Panc1 (cell line): ENCODE measurements at regions not wholly inside any gene's neighbourhood (a gene's known extent, or its start where the extent isn't known, plus 50 kb on each side); places are given as distances from the start of the nearest gene placed in this dataset.

ENCODE experiments used
- ATAC-seq: fragments of 200-7000 bp; cut with Tn5 transposase; 2 replicates; pipeline ENCODE4 v1.9.1; 2020; ENCODE audit warnings: mild to moderate bottlenecking, moderate library complexity
- BruUV-seq: library from RNA; stranded (reverse); fragments of 400-500 nt; replicated peaks from 2 replicates; lab custom pipeline; 2021; lab: Mats Ljungman, UMichigan
- CTCF ChIA-PET: fragments of 300-600 bp; sonication (Branson Sonifier 250); formaldehyde crosslinking; loops from one replicate; lab custom pipeline; 2022; ENCODE audit warnings: antibody characterized with exemption; lab: Charles Lee
- POLR2A ChIA-PET: fragments of 300-600 bp; sonication (Branson Sonifier 250); formaldehyde crosslinking; loops from one replicate; lab custom pipeline; 2022; ENCODE audit warnings: antibody characterized with exemption; lab: Charles Lee
- DNase-seq: peaks from one replicate; pipeline ENCODE4 v3.0.0-alpha.2; 2010; ENCODE audit warnings: low read depth, low spot score
- H3K27ac ChIP-seq: 2 replicates; pipeline ENCODE4 v1.5.1; 2011; ENCODE audit warnings: mild to moderate bottlenecking, low read length, inconsistent platforms
- H3K27me3 ChIP-seq: fragments of 200-500 bp; sonication (Bioruptor generic); 2 replicates; pipeline ENCODE4 v1.6.0; 2014; ENCODE audit warnings: low read length, inconsistent platforms; ENCODE audit not compliant: control insufficient read depth, insufficient read depth
- H3K36me3 ChIP-seq: fragments of 200-500 bp; sonication (Bioruptor generic); 2 replicates; pipeline ENCODE4 v1.5.1; 2014; ENCODE audit warnings: inconsistent platforms, mild to moderate bottlenecking, low read length, moderate library complexity; ENCODE audit not compliant: control insufficient read depth, insufficient read depth
- H3K4me1 ChIP-seq: 2 replicates; pipeline ENCODE4 v1.5.1; 2011; ENCODE audit warnings: inconsistent platforms, mild to moderate bottlenecking, low read length, moderate library complexity; ENCODE audit not compliant: control insufficient read depth, insufficient read depth
- H3K4me3 ChIP-seq, 2 experiments: 2 replicates each; pipeline ENCODE4 v1.5.1; 2011 to 2012; ENCODE audit warnings: low read depth in 2 of 2, low read length in 2 of 2, mild to moderate bottlenecking in 2 of 2, inconsistent platforms in 1 of 2, moderate library complexity in 1 of 2
- H3K9me3 ChIP-seq: fragments of 200-500 bp; sonication (Bioruptor generic); 2 replicates; pipeline ENCODE4 v1.5.1; 2014; ENCODE audit warnings: low read depth, mild to moderate bottlenecking, inconsistent platforms, low read length, moderate library complexity; ENCODE audit not compliant: control insufficient read depth, insufficient read depth
- POLR2AphosphoS5 ChIP-seq: IDR thresholded peaks from 2 replicates; pipeline ENCODE4 v1.6.1; 2012; ENCODE audit warnings: mild to moderate bottlenecking, low read depth, low read length, moderate library complexity
- SIN3A ChIP-seq: IDR thresholded peaks from 2 replicates; pipeline ENCODE4 v1.6.1; 2012; ENCODE audit warnings: low read depth, mild to moderate bottlenecking, low read length, moderate library complexity, borderline replicate concordance; ENCODE audit not compliant: insufficient read depth
- TCF7L2 ChIP-seq: IDR thresholded peaks from 2 replicates; pipeline ENCODE4 v1.6.1; 2011; ENCODE audit warnings: mild to moderate bottlenecking, low read depth, low read length, inconsistent platforms
- in situ Hi-C: cut with HindIII; loops from 2 replicates; pipeline ENCODE4 v1.10.0; 2016; ENCODE audit warnings: low sequenced_read_pairs, low pct_unique_long_range_greater_than_20kb
- intact Hi-C: fragments of 100-400 bp; cut with micrococcal nuclease; formaldehyde crosslinking; loops from one replicate; pipeline ENCODE4 v1.10.0; 2022; ENCODE audit not compliant: unreplicated experiment
- TF ChIP-seq, protein P1 (sequence below): fragments of 450-650 bp; IDR thresholded peaks from 2 replicates; pipeline ENCODE4 v1.5.1; 2017; ENCODE audit warnings: mild to moderate bottlenecking
- TF ChIP-seq, protein P2 (sequence below), 2 experiments: IDR thresholded peaks; 2 replicates each; pipeline ENCODE4 v1.6.1; 2011 to 2012; ENCODE audit warnings: low read depth in 2 of 2, control low read depth in 1 of 2, low read length in 1 of 2, mild to moderate bottlenecking in 1 of 2, moderate library complexity in 1 of 2; ENCODE audit not compliant: insufficient read depth in 1 of 2

DNA sequence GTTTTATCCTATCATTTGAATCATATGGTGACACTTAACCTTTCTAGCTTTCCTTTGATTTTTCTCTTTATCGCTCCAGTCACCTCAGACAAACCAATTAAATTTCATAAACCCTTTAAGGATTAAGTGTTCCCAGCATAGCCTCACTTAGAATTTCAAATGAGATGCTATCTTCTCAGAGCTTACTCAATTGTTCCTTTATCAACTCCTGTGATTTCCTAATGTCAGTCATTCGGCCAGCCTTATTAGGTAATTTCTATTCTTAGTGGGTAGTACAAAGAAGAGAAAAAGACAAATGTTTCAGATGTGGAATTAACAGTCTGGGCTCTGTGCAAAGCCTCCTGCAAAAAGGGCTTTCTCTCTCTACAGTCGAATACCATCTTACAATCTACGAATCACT, 77.1 kb upstream of the CCDC90B start:
- no peak overlapping the region for H3K27ac ChIP-seq
- no peaks in the 10 kb centered on the region for H3K4me1 ChIP-seq
- ChIA-PET CTCF (no interaction called here), POLR2A (no interaction called here)
- intact Hi-C loops: no loop called here
- TF ChIP-seq TCF7L2 (no peak), SIN3A (no peak), POLR2AphosphoS5 (no peak)
- TF ChIP-seq, protein P1, sequence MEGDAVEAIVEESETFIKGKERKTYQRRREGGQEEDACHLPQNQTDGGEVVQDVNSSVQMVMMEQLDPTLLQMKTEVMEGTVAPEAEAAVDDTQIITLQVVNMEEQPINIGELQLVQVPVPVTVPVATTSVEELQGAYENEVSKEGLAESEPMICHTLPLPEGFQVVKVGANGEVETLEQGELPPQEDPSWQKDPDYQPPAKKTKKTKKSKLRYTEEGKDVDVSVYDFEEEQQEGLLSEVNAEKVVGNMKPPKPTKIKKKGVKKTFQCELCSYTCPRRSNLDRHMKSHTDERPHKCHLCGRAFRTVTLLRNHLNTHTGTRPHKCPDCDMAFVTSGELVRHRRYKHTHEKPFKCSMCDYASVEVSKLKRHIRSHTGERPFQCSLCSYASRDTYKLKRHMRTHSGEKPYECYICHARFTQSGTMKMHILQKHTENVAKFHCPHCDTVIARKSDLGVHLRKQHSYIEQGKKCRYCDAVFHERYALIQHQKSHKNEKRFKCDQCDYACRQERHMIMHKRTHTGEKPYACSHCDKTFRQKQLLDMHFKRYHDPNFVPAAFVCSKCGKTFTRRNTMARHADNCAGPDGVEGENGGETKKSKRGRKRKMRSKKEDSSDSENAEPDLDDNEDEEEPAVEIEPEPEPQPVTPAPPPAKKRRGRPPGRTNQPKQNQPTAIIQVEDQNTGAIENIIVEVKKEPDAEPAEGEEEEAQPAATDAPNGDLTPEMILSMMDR: no peak
- no peak overlapping the region for H3K4me3 ChIP-seq
- no peak for ATAC-seq
- DNase-seq: no peak
- in situ Hi-C loops: no loop called here
- no TSS peak for BruUV-seq
- H3K36me3 ChIP-seq: no peaks in the 10 kb centered on the region
- peaks cover 6% of the 10 kb centered on the region; the same call in 1 of the 2 replicates for H3K9me3 ChIP-seq
- no peaks in the 10 kb centered on the region for H3K27me3 ChIP-seq

DNA sequence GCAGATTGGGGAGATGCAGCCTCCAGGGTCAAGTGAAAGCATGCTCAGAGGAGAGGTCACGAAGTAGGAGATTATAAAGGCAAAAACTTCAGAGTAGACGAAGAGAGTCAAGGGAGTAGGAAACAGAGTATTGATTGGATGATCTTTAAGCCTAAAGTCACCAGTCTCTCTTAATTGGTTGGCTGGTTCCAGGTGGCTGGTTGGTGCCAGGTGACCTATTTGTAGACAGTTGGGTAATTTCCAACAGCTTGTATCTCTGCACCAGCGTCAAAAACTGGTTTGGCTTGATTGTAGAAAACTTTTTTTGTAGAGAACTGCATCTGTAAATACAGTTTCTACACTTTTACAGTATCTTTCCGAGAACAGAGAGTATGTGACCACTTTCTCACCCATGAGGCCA, 75.7 kb upstream of the CCDC90B start:
- Histone ChIP-seq H3K4me1 (no peaks in the 10 kb centered on the region), H3K27ac (no peak overlapping the region), H3K9me3 (no peaks in the 10 kb centered on the region), H3K36me3 (no peaks in the 10 kb centered on the region), H3K4me3 (no peak overlapping the region), H3K27me3 (no peaks in the 10 kb centered on the region)
- DNase-seq: no peak
- CTCF ChIA-PET: no interaction called here
- ATAC-seq: no peak
- BruUV-seq: no TSS peak
- TF ChIP-seq, protein P1: no peak
- TF ChIP-seq, protein P2, sequence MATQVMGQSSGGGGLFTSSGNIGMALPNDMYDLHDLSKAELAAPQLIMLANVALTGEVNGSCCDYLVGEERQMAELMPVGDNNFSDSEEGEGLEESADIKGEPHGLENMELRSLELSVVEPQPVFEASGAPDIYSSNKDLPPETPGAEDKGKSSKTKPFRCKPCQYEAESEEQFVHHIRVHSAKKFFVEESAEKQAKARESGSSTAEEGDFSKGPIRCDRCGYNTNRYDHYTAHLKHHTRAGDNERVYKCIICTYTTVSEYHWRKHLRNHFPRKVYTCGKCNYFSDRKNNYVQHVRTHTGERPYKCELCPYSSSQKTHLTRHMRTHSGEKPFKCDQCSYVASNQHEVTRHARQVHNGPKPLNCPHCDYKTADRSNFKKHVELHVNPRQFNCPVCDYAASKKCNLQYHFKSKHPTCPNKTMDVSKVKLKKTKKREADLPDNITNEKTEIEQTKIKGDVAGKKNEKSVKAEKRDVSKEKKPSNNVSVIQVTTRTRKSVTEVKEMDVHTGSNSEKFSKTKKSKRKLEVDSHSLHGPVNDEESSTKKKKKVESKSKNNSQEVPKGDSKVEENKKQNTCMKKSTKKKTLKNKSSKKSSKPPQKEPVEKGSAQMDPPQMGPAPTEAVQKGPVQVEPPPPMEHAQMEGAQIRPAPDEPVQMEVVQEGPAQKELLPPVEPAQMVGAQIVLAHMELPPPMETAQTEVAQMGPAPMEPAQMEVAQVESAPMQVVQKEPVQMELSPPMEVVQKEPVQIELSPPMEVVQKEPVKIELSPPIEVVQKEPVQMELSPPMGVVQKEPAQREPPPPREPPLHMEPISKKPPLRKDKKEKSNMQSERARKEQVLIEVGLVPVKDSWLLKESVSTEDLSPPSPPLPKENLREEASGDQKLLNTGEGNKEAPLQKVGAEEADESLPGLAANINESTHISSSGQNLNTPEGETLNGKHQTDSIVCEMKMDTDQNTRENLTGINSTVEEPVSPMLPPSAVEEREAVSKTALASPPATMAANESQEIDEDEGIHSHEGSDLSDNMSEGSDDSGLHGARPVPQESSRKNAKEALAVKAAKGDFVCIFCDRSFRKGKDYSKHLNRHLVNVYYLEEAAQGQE (IDR thresholded peaks at IDR 0.05; ENCODE audit: insufficient read depth in 1 of 2, low read depth in 2 of 2, low read length in 1 of 2): no peak
- no peak for TF ChIP-seq SIN3A
- no peak for TF ChIP-seq POLR2AphosphoS5
- TF ChIP-seq TCF7L2: no peak
- POLR2A ChIA-PET: no interaction called here
- in situ Hi-C loops: no loop called here
- intact Hi-C loops: no loop called here
